ENCODE measurements at regions not wholly inside any gene's neighbourhood (a gene's known extent, or its start where the extent isn't known, plus 50 kb on each side); places are given as distances from the start of the nearest gene placed in this dataset.

DNA sequence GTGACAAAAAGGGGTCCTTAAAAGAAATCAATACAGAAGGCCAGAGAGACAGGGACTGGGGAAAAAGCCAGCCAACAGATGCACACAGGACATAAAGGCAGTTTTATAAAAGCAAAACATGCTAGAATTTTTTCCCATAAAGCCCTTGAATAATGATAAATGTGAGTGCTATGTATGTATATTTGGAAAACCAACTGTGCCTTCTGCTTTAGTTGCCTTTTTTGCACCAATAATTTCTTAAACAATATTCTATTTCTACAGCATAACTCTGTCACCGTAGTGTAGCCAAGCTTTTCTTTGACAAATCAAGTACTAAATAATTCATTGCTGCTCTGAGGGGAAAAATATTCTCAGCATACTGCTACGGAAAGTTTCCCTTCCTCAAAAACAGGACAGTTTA is 730.6 kb upstream of the NRSN1 start:
- TF ChIP-seq EZH2phosphoT487 (IDR thresholded peaks at IDR 0.05; ENCODE audit: borderline replicate concordance, low read length), result no peak
- TF ChIP-seq, protein P1, sequence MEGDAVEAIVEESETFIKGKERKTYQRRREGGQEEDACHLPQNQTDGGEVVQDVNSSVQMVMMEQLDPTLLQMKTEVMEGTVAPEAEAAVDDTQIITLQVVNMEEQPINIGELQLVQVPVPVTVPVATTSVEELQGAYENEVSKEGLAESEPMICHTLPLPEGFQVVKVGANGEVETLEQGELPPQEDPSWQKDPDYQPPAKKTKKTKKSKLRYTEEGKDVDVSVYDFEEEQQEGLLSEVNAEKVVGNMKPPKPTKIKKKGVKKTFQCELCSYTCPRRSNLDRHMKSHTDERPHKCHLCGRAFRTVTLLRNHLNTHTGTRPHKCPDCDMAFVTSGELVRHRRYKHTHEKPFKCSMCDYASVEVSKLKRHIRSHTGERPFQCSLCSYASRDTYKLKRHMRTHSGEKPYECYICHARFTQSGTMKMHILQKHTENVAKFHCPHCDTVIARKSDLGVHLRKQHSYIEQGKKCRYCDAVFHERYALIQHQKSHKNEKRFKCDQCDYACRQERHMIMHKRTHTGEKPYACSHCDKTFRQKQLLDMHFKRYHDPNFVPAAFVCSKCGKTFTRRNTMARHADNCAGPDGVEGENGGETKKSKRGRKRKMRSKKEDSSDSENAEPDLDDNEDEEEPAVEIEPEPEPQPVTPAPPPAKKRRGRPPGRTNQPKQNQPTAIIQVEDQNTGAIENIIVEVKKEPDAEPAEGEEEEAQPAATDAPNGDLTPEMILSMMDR (IDR thresholded peaks at IDR 0.05; ENCODE audit: low read depth, low read length, poor library complexity, severe bottlenecking), result no peak

Data from DOHH2 (cell line).